ENCODE measurements at regions not wholly inside any gene's neighbourhood (a gene's known extent, or its start where the extent isn't known, plus 50 kb on each side); places are given as distances from the start of the nearest gene placed in this dataset.

DNA sequence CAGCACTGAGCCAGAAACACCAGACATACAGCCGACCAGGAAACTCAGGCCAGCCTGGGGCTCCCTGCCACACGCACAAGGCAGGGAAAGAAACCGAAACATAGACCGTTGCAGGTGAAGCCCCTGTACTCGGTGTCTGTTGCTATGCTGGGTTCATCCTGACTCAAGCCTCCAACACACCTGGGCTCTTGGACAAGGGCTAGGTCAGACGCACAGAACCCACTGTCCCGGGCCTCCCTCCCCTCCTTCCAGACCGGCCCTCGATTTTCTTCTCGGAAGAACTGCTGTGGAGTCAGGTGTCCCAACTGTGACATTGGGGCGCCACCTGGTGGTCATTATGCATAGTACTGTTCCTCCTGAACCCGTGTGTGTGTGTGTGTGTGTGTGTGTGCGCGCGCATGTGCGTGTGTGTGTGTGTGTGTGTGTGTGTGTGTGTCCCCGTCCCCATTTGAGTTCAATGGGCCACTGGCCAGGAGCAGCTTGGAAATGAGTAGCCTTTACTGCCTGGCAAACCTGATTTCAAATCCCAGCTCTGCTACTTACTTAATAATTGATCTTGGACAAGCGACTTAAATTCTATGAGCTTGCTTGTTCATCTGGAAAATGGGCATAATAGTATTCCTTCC is 55.4 kb upstream of the GLI2 start:
- no peak for TF ChIP-seq EZH2 (IDR thresholded peaks at IDR 0.05; ENCODE audit: low read depth, low read length, severe bottlenecking)
- TF ChIP-seq USF2 (IDR thresholded peaks at IDR 0.05; ENCODE audit: low read length), result no peak
- TF ChIP-seq, protein P1, sequence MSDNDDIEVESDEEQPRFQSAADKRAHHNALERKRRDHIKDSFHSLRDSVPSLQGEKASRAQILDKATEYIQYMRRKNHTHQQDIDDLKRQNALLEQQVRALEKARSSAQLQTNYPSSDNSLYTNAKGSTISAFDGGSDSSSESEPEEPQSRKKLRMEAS (IDR thresholded peaks at IDR 0.05), result no peak
- TF ChIP-seq SIRT6 (IDR thresholded peaks at IDR 0.05; ENCODE audit: low read length), result no peak
- TF ChIP-seq CTCF (IDR thresholded peaks at IDR 0.05; ENCODE audit: control extremely low read depth in 1 of 3, insufficient read depth in 1 of 3, low read depth in 1 of 3, low read length in 3 of 3), result peak; percentile 78 to 79 (median 78)
- TF ChIP-seq CBX5 (IDR thresholded peaks at IDR 0.05; ENCODE audit: low read depth, low read length), result no peak
